ENCODE measurements at regions not wholly inside any gene's neighbourhood (a gene's known extent, or its start where the extent isn't known, plus 50 kb on each side); places are given as distances from the start of the nearest gene placed in this dataset.

DNA sequence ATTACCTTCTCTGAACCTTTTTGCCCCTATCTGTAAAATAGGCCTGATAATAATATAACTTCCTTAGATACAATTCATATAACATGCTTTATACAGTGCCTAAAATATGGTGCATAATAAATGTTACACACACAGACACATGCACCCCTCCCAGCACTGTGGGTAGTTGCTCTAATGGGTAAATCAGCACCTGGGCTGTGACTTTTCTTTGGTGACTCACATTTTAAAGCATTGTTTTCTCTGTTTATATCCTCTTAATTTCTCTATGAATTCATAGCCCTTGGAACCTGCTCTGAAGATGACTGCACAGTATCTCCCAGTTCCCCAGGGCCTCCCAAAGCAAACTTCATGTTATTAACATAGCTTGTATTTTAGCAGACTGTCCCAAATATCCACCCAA lies 248.2 kb upstream of the TNP1 start:
- H3K79me1 ChIP-seq (ENCODE audit: low read depth, low read length) = no peaks in the 10 kb centered on the region
- no peaks in the 10 kb centered on the region for H3K27me3 ChIP-seq (ENCODE audit: control insufficient read depth in 3 of 3, insufficient read depth in 3 of 3, low read depth in 1 of 3, low read length in 3 of 3)
- no peak overlapping the region for H2BK12ac ChIP-seq (ENCODE audit: low read length)
- H3K9me3 ChIP-seq (replicated peaks in 1 of 2; ENCODE audit: control insufficient read depth in 2 of 2, insufficient read depth in 1 of 2, low read depth in 1 of 2, low read length in 2 of 2) = no peaks in the 10 kb centered on the region
- no peak overlapping the region for H3K9ac ChIP-seq (ENCODE audit: low read depth, low read length, poor library complexity)
- peaks cover 0 to 6% of the 10 kb centered on the region in 2 donors for H3K4me1 ChIP-seq (ENCODE audit: control insufficient read depth in 2 of 2, insufficient read depth in 1 of 2, low read depth in 1 of 2, low read length in 2 of 2)
- no peak overlapping the region for H3K4me2 ChIP-seq (ENCODE audit: insufficient read depth, low read length, poor library complexity, severe bottlenecking)
- H2AK5ac ChIP-seq (ENCODE audit: low read depth, low read length) = no peak overlapping the region
- H3K4ac ChIP-seq (ENCODE audit: low read length) = no peak overlapping the region
- H3K14ac ChIP-seq (ENCODE audit: low read length) = no peak overlapping the region
- H2BK15ac ChIP-seq (ENCODE audit: low read length) = no peak overlapping the region
- no peak overlapping the region for H4K91ac ChIP-seq (ENCODE audit: low read depth, low read length, poor library complexity)
- no peak for DNase-seq (ENCODE audit: low spot score)
- no peak overlapping the region for H3K4me3 ChIP-seq (ENCODE audit: low read length in 2 of 2)
- peak overlapping the region; percentile 12 for H2AFZ ChIP-seq (ENCODE audit: low read length)
- H2BK5ac ChIP-seq (ENCODE audit: low read length) = no peak overlapping the region
- H3K36me3 ChIP-seq (replicated peaks in 1 of 2; ENCODE audit: control insufficient read depth in 2 of 2, insufficient read depth in 2 of 2, low read length in 2 of 2) = no peaks in the 10 kb centered on the region
- H2BK120ac ChIP-seq (ENCODE audit: low read depth, low read length) = no peak overlapping the region
- no peak overlapping the region for H3K18ac ChIP-seq (ENCODE audit: low read length)
- no peak overlapping the region for H3K27ac ChIP-seq (replicated peaks; ENCODE audit: low read length)
- no peak overlapping the region for H4K8ac ChIP-seq (ENCODE audit: low read depth, low read length)
- H3K23ac ChIP-seq (ENCODE audit: low read depth, low read length, poor library complexity) = no peak overlapping the region

DNA sequence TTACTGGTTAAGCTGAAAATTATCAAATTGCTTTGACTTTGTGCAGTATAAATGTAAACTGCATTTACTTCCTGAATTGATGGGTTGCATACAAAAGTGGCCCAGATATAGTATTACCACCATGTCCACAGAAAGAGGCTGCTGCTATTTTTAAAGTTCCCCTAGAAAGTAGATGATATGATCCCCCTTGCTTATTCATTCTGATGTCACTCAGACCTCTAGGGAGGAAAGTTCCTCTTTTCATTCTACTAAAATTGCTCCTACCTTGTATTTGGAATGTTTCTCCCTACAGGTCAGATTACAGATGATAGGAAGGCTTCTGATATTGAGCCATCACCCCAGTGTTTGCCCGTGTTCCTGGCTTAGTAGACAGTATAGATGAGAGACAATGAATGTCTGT lies 247.6 kb upstream of the TNP1 start:
- Histone ChIP-seq H2AFZ (ENCODE audit: low read length) (no peak overlapping the region), H3K4me1 (ENCODE audit: control insufficient read depth in 2 of 2, insufficient read depth in 1 of 2, low read depth in 1 of 2, low read length in 2 of 2) (peaks cover 0 to 7% of the 10 kb centered on the region in 2 donors), H3K9ac (ENCODE audit: low read depth, low read length, poor library complexity) (no peak overlapping the region), H3K27ac (replicated peaks; ENCODE audit: low read length) (no peak overlapping the region), H3K36me3 (replicated peaks in 1 of 2; ENCODE audit: control insufficient read depth in 2 of 2, insufficient read depth in 2 of 2, low read length in 2 of 2) (no peaks in the 10 kb centered on the region), H3K27me3 (ENCODE audit: control insufficient read depth in 3 of 3, insufficient read depth in 3 of 3, low read depth in 1 of 3, low read length in 3 of 3) (no peaks in the 10 kb centered on the region), H2BK12ac (ENCODE audit: low read length) (no peak overlapping the region), H4K91ac (ENCODE audit: low read depth, low read length, poor library complexity) (no peak overlapping the region), H2BK15ac (ENCODE audit: low read length) (no peak overlapping the region), H2BK5ac (ENCODE audit: low read length) (no peak overlapping the region), H2BK120ac (ENCODE audit: low read depth, low read length) (no peak overlapping the region), H2AK5ac (ENCODE audit: low read depth, low read length) (no peak overlapping the region), H3K9me3 (replicated peaks in 1 of 2; ENCODE audit: control insufficient read depth in 2 of 2, insufficient read depth in 1 of 2, low read depth in 1 of 2, low read length in 2 of 2) (no peaks in the 10 kb centered on the region), H4K8ac (ENCODE audit: low read depth, low read length) (no peak overlapping the region), H3K4me2 (ENCODE audit: insufficient read depth, low read length, poor library complexity, severe bottlenecking) (no peak overlapping the region), H3K23ac (ENCODE audit: low read depth, low read length, poor library complexity) (no peak overlapping the region), H3K18ac (ENCODE audit: low read length) (no peak overlapping the region), H3K79me1 (ENCODE audit: low read depth, low read length) (no peaks in the 10 kb centered on the region), H3K4ac (ENCODE audit: low read length) (no peak overlapping the region), H3K14ac (ENCODE audit: low read length) (no peak overlapping the region), H3K4me3 (ENCODE audit: low read length in 2 of 2) (no peak overlapping the region)
- no CpG with 5 or more reads among the region's 1 CpG for WGBS, 2 donors (ENCODE audit: extremely low coverage in 2 of 2, insufficient read length in 2 of 2, insufficient replicate concordance in 1 of 2)
- no peak for DNase-seq (ENCODE audit: low spot score)

DNA sequence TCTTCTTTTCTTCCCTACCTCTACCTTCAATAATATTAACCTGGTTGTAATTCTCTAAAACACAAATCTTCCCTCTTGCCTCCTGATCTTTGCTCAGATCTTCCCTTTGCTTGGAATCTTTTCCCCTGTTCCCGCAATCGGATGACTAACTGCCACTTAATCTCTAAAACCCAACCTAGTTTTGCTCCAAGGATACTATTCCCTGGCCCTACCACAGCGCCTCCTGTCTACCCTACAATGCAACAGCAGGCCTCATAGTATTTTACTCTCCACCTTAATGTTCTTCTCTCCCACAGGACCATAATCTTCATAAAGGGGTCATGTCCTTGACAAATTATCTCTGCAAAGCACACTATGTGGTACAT lies 246.8 kb upstream of the TNP1 start:
- H3K36me3 ChIP-seq (replicated peaks in 1 of 2; ENCODE audit: control insufficient read depth in 2 of 2, insufficient read depth in 2 of 2, low read length in 2 of 2) = no peaks in the 10 kb centered on the region
- no peak overlapping the region for H4K8ac ChIP-seq (ENCODE audit: low read depth, low read length)
- H3K4me3 ChIP-seq (ENCODE audit: low read length in 2 of 2) = no peak overlapping the region
- peaks cover 0 to 7% of the 10 kb centered on the region in 2 donors for H3K4me1 ChIP-seq (ENCODE audit: control insufficient read depth in 2 of 2, insufficient read depth in 1 of 2, low read depth in 1 of 2, low read length in 2 of 2)
- no peak for DNase-seq (ENCODE audit: low spot score)
- H2AK5ac ChIP-seq (ENCODE audit: low read depth, low read length) = no peak overlapping the region
- no CpG with 5 or more reads among the region's 3 CpGs for WGBS, 2 donors (ENCODE audit: extremely low coverage in 2 of 2, insufficient read length in 2 of 2, insufficient replicate concordance in 1 of 2)
- no peak overlapping the region for H3K9ac ChIP-seq (ENCODE audit: low read depth, low read length, poor library complexity)
- H4K91ac ChIP-seq (ENCODE audit: low read depth, low read length, poor library complexity) = no peak overlapping the region
- H3K27me3 ChIP-seq (ENCODE audit: control insufficient read depth in 3 of 3, insufficient read depth in 3 of 3, low read depth in 1 of 3, low read length in 3 of 3) = no peaks in the 10 kb centered on the region
- H3K9me3 ChIP-seq (replicated peaks in 1 of 2; ENCODE audit: control insufficient read depth in 2 of 2, insufficient read depth in 1 of 2, low read depth in 1 of 2, low read length in 2 of 2) = no peaks in the 10 kb centered on the region
- H2AFZ ChIP-seq (ENCODE audit: low read length) = no peak overlapping the region
- no peak overlapping the region for H3K23ac ChIP-seq (ENCODE audit: low read depth, low read length, poor library complexity)
- no peak overlapping the region for H2BK15ac ChIP-seq (ENCODE audit: low read length)
- H3K27ac ChIP-seq (replicated peaks; ENCODE audit: low read length) = no peak overlapping the region
- no peak overlapping the region for H2BK12ac ChIP-seq (ENCODE audit: low read length)
- no peak overlapping the region for H2BK5ac ChIP-seq (ENCODE audit: low read length)
- no peak overlapping the region for H2BK120ac ChIP-seq (ENCODE audit: low read depth, low read length)
- H3K18ac ChIP-seq (ENCODE audit: low read length) = no peak overlapping the region
- H3K4me2 ChIP-seq (ENCODE audit: insufficient read depth, low read length, poor library complexity, severe bottlenecking) = no peak overlapping the region
- no peak overlapping the region for H3K4ac ChIP-seq (ENCODE audit: low read length)
- no peaks in the 10 kb centered on the region for H3K79me1 ChIP-seq (ENCODE audit: low read depth, low read length)
- H3K14ac ChIP-seq (ENCODE audit: low read length) = no peak overlapping the region

DNA sequence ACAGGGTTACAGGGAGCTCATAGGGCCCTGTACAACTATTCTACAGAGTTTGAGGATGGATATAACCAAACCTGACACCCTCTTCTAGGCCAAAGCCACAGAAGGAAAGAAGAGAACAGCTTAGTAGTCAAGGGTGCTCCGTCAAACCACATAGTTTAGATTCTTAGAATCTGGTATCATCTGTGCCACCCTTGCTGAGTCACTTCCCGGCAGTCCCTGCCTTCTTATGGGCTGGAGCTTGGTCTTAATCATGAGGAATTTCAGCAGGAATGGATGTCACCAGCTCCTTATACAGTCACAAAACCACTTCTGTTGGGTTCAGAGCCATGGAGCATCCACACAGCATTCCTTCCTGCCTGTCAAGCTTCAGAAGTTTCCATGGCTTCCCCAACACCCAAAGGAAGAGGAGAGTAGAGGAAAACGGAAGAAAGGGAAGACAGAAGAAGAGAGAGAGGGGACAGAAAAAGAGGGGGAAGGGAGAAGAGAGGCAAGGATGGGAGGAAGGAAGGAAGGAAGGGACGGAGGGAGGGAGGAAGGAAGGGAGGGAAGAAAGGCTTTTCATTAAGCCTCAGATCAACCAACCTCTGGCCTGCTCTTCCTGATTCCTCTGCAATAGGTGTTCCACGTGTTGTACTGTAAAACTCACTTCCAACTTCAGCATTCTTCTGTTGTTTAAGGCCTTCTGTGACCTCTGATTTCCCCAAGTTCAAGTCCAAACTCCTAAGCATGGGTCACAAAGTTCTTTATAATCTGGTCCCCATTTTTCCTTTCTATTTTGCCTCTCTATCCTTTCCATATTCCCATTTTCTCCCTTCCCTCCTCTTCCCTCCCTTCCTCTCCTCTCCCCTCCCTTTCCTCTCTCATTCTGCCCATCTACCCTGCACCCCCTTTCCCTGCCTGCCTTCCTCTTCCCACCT lies 246.1 kb upstream of the TNP1 start:
- Histone ChIP-seq H3K23ac (ENCODE audit: low read depth, low read length, poor library complexity) (no peak overlapping the region), H2BK5ac (ENCODE audit: low read length) (no peak overlapping the region), H3K79me1 (ENCODE audit: low read depth, low read length) (no peaks in the 10 kb centered on the region), H3K4me1 (ENCODE audit: control insufficient read depth in 2 of 2, insufficient read depth in 1 of 2, low read depth in 1 of 2, low read length in 2 of 2) (peaks cover 0 to 7% of the 10 kb centered on the region in 2 donors), H2AK5ac (ENCODE audit: low read depth, low read length) (no peak overlapping the region), H3K4me2 (ENCODE audit: insufficient read depth, low read length, poor library complexity, severe bottlenecking) (no peak overlapping the region), H3K4ac (ENCODE audit: low read length) (no peak overlapping the region), H2BK120ac (ENCODE audit: low read depth, low read length) (no peak overlapping the region), H3K27ac (replicated peaks; ENCODE audit: low read length) (no peak overlapping the region), H2BK12ac (ENCODE audit: low read length) (no peak overlapping the region), H3K4me3 (ENCODE audit: low read length in 2 of 2) (no peak overlapping the region), H3K36me3 (replicated peaks in 1 of 2; ENCODE audit: control insufficient read depth in 2 of 2, insufficient read depth in 2 of 2, low read length in 2 of 2) (no peaks in the 10 kb centered on the region), H3K14ac (ENCODE audit: low read length) (no peak overlapping the region), H3K9me3 (replicated peaks in 1 of 2; ENCODE audit: control insufficient read depth in 2 of 2, insufficient read depth in 1 of 2, low read depth in 1 of 2, low read length in 2 of 2) (no peaks in the 10 kb centered on the region), H2BK15ac (ENCODE audit: low read length) (peak overlapping the region; percentile 43), H3K27me3 (ENCODE audit: control insufficient read depth in 3 of 3, insufficient read depth in 3 of 3, low read depth in 1 of 3, low read length in 3 of 3) (no peaks in the 10 kb centered on the region), H4K91ac (ENCODE audit: low read depth, low read length, poor library complexity) (peak overlapping the region; percentile 9), H3K9ac (ENCODE audit: low read depth, low read length, poor library complexity) (no peak overlapping the region), H3K18ac (ENCODE audit: low read length) (peak overlapping the region; percentile 55), H2AFZ (ENCODE audit: low read length) (peak overlapping the region; percentile 42), H4K8ac (ENCODE audit: low read depth, low read length) (no peak overlapping the region)
- no CpG with 5 or more reads among the region's 5 CpGs for WGBS, 2 donors (ENCODE audit: extremely low coverage in 2 of 2, insufficient read length in 2 of 2, insufficient replicate concordance in 1 of 2)
- DNase-seq (ENCODE audit: low spot score) = no peak

Measured in neuronal stem cell (in vitro differentiated cells).